SKM-1 treated with dmso at 0.1 percent for 144 hours (cell line): ENCODE measurements at regions not wholly inside any gene's neighbourhood (a gene's known extent, or its start where the extent isn't known, plus 50 kb on each side); places are given as distances from the start of the nearest gene placed in this dataset.
"Not testable (repeated sequence)": the region's sequence is repeated elsewhere in the genome, so short reads cannot be mapped to it uniquely, and the experiment has no call there.

ENCODE experiments used
- DNase-seq: peaks from one replicate; lab custom pipeline; 2025; ENCODE audit not compliant: unreplicated experiment; lab: John Stamatoyannopoulos, UW

DNA sequence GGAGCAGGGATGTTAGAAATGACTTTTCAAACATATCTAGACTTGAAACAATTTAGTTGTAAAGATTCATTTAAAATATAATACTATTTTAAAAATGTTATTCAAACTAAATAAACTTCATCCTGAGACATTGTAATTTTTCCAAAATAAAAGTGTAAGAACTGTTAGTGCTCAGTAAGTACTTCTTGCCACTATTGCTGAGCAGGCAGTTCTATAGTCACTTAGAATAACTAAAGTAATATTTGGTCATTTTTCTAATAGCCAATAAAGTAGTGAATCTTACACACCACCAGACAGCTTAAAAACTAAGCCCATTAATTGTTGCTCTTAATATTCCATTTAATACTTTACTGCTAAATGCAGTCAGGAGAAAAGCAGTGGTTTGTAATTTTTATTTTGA is 1120.0 kb upstream of the CDH10 start:
- DNase-seq, result no peak

DNA sequence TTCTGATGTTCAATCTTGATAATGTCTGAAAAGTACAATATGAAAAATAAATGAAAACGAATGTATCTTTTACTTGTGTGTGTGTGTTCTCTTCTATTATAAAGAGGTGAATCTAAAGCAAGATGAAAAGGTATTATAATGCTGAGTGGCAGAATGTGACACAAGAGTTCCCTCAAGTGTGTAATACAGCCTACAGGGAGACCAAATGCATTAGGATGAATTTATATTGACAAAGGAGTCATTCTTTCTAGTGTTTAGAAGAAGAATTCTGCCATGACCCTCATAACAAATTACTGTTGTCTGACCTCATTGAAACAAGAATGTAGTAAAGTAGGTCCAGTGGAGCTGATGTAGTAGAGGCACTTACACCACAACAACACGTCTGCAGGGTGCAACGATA is 1119.0 kb upstream of the CDH10 start:
- DNase-seq, result no peak

DNA sequence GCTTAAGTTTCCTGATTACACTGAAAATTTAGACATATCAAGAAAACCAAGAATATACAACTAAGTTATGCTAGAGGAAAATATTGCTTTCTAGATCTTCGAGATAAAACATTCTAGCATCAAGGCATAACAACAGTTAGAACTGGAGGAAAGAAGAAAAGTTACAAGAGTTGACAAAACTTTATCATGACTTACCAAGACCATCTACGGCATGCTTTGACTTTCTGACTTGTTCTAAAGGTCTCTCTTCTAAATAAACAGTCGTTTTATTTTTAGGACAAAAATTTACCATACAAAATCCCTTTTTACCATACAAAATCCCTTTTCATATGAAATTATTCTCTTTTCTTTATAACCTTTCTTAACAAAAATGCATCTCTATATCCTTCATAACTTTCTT is 1110.1 kb upstream of the CDH10 start:
- DNase-seq, result no peak

- DNase-seq, result no peak
Measured at GRCh38 chr5:25744908-25745307, 1100.1 kb upstream of the CDH10 start.

DNA sequence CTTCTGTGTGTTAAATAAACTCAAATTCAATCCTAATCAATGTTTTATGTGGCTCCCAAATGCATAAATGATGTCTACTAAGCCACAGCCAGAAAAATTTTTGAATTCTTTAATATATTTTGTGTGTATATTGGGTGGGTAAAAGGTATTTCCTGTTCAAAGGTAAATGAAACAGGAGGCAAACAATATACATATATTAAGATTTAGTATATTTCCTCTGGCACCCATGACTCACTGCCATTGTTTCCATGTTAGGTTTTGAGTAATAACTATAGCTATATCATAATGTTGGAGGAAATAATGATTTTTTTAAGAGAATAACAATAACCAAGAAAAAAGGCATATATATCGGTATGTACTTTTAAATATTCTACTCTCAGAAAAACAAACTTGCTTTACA is 1071.9 kb upstream of the CDH10 start:
- DNase-seq, result no peak

GRCh38 chr5:25713259-25713658 is 1068.5 kb upstream of the CDH10 start:
- DNase-seq, result peak; percentile 28

DNA sequence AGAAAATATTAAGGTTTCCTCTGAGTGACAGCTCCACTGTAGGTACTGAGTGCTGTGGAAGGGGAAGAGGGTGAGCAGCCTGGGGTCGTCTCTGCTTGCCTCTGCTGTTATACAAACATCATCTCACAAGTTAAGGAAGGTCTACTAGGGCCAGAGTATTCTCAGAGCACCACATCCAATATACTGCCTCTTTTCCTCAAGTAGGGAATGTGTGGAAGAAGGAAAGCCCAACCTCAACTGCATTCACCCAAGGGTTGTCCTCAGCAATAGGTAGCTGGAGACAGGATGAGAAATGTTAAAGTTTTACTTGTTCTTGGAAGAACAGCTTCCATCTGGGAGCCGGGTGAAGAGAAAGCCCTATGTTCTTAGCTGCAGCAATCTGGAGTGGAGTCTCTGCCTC is 1062.3 kb upstream of the CDH10 start:
- no peak for DNase-seq

GRCh38 chr5:25701936-25702335 is 1057.2 kb upstream of the CDH10 start:
- DNase-seq, result no peak

- DNase-seq, result no peak
Measured at GRCh38 chr5:25694801-25695200, 1050.0 kb upstream of the CDH10 start.

DNA sequence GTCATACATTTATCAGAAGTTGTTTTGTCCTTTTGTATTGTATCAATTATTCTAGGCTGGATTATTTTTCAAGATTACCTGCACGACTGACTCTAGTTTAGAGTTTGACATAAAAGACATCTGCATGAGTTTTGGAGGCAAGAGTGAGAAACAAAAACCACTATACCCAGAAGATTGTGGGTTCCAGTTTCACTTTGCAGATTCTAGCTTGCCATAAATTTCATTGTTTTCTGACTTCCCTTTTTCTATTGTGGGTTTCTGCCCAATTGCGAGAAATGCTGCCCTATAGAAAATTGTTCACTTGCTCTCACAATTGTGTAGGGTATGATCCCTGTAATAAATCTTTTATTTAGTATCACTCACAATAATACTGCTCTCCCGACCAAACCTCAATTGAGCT is 1043.4 kb upstream of the CDH10 start:
- peak; percentile 32 for DNase-seq

DNA sequence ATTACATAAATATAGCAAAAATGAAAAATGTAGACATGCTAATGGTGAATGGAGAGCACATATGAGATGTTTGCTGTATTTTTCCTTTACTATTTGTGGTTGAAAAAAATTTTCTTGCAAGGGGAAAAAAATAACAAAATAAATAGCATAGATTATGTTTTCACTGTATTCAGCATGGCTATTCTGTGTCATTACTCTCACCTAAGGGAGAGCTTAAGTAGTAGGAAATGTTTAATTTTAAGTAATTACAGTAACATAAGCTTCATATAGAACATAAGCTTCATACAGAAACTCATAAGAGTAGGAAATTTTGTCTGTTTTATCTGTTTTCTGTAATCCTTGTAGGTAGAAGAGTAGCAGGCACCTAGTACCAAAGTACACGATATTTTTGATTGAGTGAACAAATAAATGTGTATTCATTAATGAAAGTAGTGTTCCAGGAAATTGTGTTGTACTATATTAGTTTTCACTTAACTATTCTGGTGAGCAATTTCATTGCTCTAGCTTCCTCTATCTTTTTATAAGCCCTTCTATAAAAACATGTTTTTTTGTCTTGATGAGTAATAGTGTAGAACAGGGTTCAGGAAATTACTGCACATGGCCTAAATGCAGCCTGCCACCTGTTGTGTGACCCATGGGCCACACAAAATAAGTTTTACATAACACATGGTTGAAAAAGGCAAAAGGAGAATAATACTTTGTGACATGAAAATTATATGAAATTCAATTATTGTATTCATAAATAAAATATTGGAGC is 1025.0 kb upstream of the CDH10 start:
- DNase-seq, result no peak

GRCh38 chr5:25662610-25663009 is 1017.8 kb upstream of the CDH10 start:
- DNase-seq, result no peak

DNA sequence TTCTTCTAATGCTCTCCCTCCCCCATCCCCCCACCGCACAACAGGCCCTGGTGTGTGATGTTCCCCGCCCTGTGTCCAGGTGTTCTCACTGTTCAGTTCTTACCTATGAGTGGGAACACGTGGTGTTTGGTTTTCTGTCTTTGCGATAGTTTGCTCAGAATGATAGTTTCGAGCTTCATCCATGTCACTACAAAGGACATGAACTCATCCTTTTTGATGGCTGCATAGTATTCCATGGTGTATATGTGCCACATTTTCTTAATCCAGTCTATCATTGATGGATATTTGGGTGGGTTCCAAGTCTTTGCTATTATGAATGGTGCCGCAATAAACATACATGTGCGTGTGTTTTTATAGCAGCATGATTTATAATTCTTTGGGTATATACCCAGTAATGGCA is 1005.5 kb upstream of the CDH10 start:
- DNase-seq, result not testable (repeated sequence)

GRCh38 chr5:25649628-25650265 is 1005.0 kb upstream of the CDH10 start:
- no peak for DNase-seq

DNA sequence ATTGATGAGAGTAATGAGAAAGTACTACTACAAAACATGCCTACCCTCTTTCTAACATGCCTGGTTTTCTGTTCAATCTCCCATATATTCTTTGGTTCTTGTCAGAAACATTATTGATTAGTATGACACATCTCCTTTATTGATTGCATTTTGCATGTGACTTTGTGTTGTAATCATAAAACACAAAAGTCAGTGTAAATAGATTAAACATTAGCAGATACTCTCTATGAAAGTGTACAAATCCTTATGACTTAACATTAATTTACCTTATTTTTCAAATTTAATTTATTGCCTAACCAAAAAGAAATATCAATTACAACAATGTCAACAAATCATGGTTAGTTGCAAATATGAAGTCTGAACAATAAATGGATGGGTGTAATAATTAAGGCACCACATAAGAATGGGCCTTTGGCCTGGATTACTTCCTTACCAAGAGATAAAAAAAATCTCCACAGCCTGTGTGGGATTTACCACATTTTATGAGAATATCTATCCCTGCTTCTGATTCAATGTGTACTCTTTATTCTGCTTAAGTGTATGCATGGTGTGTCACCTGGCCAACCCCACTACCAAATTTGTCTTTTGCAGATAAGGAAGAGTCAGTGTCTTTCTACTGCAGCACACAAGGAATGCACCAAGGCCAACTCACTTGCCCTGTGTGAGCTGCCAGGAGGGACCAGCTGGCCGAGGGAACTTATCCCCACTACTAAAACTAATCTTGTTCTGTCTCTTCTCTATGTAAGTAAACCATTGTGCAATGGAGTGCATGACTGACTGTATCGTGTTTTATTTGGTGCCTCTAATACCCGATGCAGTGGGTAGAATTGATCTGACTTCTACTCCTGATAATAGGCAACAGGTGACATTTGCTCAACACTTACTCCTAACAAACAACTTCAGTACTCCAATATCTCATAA is 1001.9 kb upstream of the CDH10 start:
- DNase-seq, result no peak

GRCh38 chr5:25641124-25641523 is 996.3 kb upstream of the CDH10 start:
- no peak for DNase-seq

DNA sequence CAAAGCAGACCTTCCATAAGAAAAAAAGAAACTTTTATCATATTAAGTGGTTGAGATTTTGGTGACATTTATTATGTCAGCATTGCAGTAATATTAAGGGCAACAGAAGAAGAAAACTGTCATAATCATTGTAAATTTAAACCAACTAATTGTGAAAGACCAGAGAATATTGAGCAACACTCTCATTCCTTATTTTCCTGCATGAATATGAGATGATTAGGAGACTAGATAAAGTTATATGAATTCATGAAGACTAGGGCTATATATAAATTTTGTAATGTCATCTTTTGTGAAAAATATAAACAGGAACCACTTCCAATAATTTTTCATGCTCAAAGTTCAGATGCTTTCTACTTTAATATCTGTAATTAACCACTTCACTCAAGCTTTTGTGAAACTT is 974.5 kb upstream of the CDH10 start:
- DNase-seq, result no peak

GRCh38 chr5:25618821-25619220 is 974.0 kb upstream of the CDH10 start:
- no peak for DNase-seq

GRCh38 chr5:25614466-25614865 is 969.7 kb upstream of the CDH10 start:
- no peak for DNase-seq

DNA sequence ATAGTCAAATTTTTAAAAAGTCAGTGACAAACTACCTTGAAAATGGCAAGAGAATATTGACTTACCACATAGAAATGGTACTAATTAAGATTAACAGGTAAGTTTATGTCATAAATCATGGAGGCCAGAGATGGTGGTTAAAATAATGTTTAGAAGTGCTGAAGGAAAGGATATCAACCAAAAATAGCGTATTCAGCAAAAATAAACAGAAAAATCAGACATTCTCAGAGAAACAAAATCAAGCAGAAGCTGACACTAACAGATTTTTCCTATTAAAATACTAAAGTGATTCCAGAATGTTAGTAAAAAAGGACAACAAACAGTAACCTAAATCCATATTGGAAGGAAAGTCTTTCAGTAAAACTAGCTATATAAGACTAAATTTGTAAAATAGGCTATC is 959.9 kb upstream of the CDH10 start:
- DNase-seq, result no peak

DNA sequence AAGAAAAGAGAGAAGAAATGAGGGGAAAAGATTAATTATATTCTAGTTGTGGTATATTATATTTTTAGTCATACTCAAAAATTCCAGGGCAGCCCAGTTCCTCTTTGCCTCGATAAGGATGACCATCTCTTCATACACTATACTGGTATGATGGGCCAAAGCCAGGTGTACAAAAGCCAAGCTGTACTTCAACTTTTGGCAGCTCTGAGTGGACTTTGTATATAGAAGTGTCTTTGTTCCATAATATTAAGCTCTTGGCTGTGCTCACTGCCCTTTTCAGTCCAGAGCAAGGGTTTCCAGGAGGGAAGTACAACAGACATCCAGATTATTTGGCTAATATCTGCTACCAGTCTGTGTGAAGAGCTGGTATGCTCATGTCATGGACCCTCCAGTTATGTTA is 934.3 kb upstream of the CDH10 start:
- no peak for DNase-seq

GRCh38 chr5:25573691-25574090 is 928.9 kb upstream of the CDH10 start:
- no peak for DNase-seq
